DND-41 (cell line): ENCODE measurements at regions not wholly inside any gene's neighbourhood (a gene's known extent, or its start where the extent isn't known, plus 50 kb on each side); places are given as distances from the start of the nearest gene placed in this dataset.

Source experiments
- EZH2 ChIP-seq: IDR thresholded peaks from 3 replicates; pipeline ENCODE4 v1.6.1; 2012; ENCODE audit warnings: borderline replicate concordance, low read depth, mild to moderate bottlenecking, moderate library complexity, low read length, inconsistent platforms; ENCODE audit not compliant: severe bottlenecking
- TF ChIP-seq, protein P1 (sequence below): IDR thresholded peaks from 2 replicates; pipeline ENCODE4 v1.5.1; 2012; ENCODE audit warnings: borderline replicate concordance, low read length, moderate library complexity, mild to moderate bottlenecking; ENCODE audit not compliant: poor library complexity, severe bottlenecking; ENCODE audit errors: extremely low read depth

DNA sequence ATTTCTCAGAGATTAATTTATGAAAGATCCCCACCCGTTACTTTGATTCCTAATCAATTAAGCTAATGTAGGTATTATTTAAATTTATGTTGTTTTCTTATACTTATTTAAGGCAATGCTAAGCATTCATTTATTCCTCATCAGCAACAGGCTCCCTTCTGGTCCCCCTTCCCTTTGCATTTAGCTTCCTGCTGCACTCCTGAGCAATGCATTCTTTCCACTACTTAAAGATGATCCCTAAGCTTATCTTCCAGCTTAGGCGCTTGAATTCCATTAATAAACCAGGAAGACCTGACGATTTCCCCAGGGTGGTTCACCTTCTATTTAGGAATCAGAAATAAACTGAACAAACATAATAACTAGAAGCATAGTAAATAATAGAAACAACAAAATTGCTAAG is 1003.1 kb downstream of the FSTL5 start:
- TF ChIP-seq, protein P1, sequence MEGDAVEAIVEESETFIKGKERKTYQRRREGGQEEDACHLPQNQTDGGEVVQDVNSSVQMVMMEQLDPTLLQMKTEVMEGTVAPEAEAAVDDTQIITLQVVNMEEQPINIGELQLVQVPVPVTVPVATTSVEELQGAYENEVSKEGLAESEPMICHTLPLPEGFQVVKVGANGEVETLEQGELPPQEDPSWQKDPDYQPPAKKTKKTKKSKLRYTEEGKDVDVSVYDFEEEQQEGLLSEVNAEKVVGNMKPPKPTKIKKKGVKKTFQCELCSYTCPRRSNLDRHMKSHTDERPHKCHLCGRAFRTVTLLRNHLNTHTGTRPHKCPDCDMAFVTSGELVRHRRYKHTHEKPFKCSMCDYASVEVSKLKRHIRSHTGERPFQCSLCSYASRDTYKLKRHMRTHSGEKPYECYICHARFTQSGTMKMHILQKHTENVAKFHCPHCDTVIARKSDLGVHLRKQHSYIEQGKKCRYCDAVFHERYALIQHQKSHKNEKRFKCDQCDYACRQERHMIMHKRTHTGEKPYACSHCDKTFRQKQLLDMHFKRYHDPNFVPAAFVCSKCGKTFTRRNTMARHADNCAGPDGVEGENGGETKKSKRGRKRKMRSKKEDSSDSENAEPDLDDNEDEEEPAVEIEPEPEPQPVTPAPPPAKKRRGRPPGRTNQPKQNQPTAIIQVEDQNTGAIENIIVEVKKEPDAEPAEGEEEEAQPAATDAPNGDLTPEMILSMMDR: no peak
- TF ChIP-seq EZH2: no peak
